GM19452 (cell line): ENCODE measurements at regions not wholly inside any gene's neighbourhood (a gene's known extent, or its start where the extent isn't known, plus 50 kb on each side); places are given as distances from the start of the nearest gene placed in this dataset.

ENCODE experiments used
- ATAC-seq: cut with Tn5 transposase; IDR thresholded peaks from one replicate; pipeline ENCODE4 v1.9.1; 2021; ENCODE audit not compliant: unreplicated experiment

DNA sequence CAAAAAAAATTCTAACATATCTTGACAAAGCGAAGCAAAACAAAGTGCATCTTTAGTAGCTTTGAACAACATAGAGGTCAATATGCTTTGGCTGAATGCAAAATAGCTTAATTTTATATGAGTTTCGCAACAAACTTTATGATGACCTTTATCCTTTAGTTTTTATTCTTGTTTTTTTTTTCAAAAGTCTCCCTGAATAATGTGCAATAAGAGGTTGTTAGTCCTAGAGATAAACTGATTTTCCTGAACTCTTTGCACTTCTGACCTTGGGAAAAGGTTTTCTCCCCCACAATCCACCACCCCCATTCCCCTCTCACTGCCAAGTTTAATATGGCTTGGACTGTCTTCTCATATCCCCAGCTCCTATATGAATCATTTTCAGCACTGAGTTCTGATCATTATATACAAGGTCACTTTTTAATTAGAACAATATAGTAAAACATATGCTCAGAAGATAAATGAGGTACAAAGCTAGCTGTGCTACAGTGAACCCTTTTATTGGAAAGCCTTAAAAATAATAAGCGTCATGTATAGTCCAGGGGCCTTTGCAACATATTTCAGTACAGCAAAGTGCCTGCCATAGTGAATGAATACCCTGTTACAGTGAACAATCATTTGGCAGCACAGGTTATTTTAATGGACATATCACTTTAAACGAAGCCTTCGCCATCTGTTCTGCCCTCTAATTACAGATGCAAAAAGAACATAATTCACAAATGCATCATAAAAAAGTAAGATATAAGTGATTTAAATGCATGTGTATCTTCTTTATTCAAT lies 496.3 kb upstream of the NR2F2 start:
- no peak for ATAC-seq

- no peak for ATAC-seq
Observed at GRCh38 chr15:95836536-95836935, 494.0 kb upstream of the NR2F2 start.

GRCh38 chr15:95837341-95838004 lies 493.0 kb upstream of the NR2F2 start:
- ATAC-seq: no peak

- no peak for ATAC-seq
Observed at GRCh38 chr15:95839367-95839782, 491.1 kb upstream of the NR2F2 start.

GRCh38 chr15:95840004-95840403 lies 490.5 kb upstream of the NR2F2 start:
- ATAC-seq: no peak

GRCh38 chr15:95840855-95841254 lies 489.6 kb upstream of the NR2F2 start:
- ATAC-seq: no peak

DNA sequence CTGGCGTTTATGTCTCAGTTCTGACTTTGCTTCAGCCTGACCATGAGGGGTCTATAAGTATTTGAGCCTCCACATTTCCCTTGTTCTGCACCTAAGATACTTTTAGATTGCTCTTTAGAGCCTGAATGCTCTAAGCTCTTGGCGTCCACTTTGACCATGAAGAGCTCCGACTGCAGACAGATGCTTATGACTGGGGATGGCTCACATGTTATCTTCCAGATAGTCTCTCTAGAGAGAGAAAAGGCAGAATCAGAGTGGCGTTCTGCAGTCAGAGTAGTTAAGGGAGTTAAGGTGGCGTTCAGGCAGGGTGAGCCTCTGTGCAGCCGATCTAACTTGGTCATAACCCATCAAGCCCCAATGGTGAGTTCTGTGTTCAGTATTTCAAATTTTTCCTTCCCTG lies 487.9 kb upstream of the NR2F2 start:
- ATAC-seq: no peak

DNA sequence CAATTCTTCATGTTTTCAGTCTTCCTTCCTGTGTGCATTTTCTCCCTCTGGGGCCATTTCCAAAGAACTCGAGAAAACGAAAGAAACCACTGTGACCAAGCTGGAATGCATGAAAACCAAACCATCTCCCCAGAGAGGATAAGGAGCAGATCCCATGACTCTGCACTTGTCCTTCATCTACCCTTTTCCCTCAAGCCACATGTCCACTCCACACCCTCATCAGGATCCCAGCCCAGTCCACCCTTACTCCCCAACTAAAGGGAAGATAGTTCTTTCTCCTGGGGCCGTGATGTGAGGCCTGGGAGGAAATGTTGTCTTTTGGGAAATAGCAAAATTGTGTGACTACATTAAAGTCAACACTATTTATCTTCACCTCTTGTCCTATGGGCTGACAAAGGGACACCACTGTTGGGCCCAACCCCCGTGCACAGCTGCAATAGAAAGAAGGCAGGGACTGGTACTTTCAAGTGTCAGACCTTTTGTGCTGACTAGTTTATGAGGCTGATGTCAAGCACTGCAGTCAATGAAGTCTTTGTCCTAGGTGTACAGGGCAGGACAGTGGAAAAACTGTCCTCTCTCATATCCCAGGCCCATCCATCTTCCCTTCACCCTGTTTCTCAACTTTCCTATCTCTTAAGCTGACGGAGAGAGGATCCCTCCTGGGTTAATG lies 487.1 kb upstream of the NR2F2 start:
- no peak for ATAC-seq

- ATAC-seq: no peak
Observed at GRCh38 chr15:95845862-95846515, 484.5 kb upstream of the NR2F2 start.

- no peak for ATAC-seq
Observed at GRCh38 chr15:95848126-95848525, 482.4 kb upstream of the NR2F2 start.

DNA sequence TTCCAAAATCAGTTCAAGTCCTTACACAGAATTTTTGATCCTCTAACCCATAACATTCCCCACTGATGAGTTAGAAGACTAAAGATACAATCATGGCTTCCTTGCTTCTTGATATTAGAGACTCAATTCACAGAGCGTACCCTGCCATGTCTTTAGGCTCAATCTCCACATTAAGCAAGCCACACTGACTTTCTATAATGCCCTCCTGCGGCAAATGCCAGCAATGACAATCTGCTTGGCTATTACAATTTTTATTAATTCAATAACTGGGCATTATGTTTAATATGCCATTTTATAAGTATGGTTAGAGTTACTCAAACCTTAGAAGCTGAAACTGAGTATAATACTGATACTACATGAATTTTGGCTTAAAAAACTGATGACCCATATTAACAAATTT lies 479.7 kb upstream of the NR2F2 start:
- no peak for ATAC-seq

GRCh38 chr15:95853350-95853749 lies 477.1 kb upstream of the NR2F2 start:
- no peak for ATAC-seq

DNA sequence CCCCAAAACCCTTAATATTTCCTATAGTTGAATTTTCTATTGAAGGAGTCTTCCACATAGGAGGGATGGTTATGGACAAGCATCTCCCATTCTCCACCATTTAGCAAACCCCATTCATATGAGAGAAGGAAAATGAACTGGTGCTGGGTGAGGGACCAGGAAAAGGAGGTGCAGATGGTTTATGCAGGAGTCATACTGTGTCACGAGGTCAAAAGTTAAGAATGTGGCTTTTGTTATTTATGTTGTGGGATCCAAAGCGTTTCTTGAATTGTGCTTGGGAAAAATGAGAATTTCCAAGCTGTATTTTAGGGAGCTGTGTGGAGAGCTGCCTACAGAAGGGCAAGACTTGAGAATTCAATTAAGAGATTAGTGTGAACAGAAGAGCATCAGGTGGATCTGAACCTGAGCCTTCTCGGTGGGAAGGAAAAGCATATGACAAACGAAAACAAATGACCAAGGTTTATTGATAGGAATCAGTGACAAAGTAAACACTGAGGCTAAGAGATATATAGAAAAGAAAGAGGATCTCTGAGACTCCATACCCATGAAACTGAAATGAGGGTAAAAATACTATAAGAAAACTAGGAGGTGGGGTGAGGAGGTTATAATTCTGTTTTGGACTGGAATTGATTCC lies 473.3 kb upstream of the NR2F2 start:
- ATAC-seq: no peak

DNA sequence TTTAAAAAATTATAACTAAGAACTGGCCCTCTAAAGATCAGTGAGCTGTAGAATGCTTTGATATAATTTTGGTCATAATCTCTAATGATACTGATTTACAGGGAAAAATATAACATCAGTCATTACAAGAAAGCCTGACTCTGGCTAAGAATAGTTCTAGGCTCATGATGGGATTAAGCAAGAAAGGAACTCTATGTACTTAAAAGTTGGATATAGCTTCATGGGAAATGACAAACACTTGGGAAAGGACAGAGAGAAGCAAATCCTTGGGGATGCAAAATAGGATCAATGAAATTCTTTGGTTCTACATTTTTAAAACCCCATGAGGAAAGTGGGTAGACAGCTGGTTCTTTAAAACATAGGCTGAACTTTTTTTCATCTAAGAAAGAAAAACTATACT lies 472.7 kb upstream of the NR2F2 start:
- no peak for ATAC-seq

DNA sequence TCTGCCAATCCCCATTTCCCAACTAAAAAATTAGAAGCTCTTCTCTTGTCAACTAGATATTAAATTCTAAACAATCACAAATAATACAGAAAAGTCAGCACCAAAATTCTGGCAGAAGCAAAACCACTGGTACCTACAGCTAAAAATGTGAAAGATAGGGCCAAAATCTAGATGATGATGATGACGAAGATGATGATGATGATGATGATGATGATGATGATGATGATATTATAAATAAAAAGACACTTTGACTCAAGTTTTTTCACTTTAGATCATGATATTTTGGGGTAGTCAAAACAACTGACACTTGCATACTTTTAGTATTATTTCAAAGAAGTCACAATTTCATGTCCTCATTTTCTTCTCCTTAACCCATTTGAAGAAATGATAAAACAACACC lies 470.1 kb upstream of the NR2F2 start:
- ATAC-seq: no peak

GRCh38 chr15:95864467-95864886 lies 466.0 kb upstream of the NR2F2 start:
- no peak for ATAC-seq

- ATAC-seq: no peak
Observed at GRCh38 chr15:95865330-95865739, 465.2 kb upstream of the NR2F2 start.

DNA sequence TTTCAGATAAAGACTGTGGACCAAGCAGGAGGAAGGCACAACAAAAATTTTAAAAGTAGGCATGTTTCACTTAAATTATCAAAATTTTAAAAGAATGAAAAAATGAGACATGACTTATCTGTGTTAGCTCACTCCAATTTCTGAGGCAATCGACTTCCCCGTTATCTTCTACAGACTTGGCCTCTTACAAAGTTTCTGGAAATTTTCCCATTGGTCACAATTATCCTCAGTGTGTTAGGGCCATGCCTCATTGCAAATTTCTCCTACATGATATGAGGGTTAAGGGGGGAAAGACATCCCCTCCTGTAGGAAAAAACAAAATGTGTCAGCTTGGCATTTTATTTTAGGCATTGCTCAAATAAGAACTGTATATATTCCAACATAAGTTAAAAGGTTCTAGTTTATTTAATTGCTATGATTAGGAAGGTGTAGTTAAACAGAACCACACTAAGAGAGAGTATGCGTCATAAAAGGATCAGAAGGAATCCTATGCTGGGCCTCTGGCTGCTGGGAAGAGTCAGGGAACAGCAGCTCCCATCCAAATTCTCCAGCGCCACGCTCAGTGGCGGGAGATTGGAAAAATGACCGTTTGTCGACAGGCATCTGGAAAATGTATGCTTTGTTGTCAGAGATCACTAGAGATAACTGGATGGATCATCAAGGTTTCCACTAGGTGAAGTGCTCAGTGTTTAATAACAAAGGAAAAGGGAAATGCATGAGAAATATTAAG lies 463.6 kb upstream of the NR2F2 start:
- no peak for ATAC-seq

DNA sequence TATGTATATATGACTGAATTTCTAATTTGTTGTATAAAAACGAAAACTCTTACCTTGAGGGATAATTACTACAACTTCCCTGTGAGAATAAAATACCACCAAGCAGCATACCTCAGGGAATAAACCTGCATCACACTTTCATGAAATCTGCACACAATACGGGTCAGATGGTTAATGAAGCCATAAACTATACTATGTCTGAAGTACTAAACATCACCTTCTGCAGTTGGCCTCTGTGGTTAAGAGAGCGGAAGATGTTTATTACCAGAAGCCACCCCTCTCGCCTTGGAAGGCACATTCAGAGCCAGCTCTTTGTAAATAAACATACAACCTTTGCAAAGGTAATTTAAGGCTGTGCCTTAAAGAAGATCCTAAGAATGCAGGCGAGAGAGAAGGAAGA lies 462.1 kb upstream of the NR2F2 start:
- ATAC-seq: no peak

- ATAC-seq: no peak
Observed at GRCh38 chr15:95868970-95869369, 461.5 kb upstream of the NR2F2 start.
